ENCODE measurements at regions not wholly inside any gene's neighbourhood (a gene's known extent, or its start where the extent isn't known, plus 50 kb on each side); places are given as distances from the start of the nearest gene placed in this dataset.

- TF ChIP-seq CTCF (IDR thresholded peaks at IDR 0.05) (no peak), POLR2A (IDR thresholded peaks at IDR 0.05) (no peak)
Observed at GRCh38 chr15:25059698-25060471, 105.1 kb downstream of the SNRPN start.

All from uterus (tissue), 2 donors.